ENCODE measurements at regions not wholly inside any gene's neighbourhood (a gene's known extent, or its start where the extent isn't known, plus 50 kb on each side); places are given as distances from the start of the nearest gene placed in this dataset.

DNA sequence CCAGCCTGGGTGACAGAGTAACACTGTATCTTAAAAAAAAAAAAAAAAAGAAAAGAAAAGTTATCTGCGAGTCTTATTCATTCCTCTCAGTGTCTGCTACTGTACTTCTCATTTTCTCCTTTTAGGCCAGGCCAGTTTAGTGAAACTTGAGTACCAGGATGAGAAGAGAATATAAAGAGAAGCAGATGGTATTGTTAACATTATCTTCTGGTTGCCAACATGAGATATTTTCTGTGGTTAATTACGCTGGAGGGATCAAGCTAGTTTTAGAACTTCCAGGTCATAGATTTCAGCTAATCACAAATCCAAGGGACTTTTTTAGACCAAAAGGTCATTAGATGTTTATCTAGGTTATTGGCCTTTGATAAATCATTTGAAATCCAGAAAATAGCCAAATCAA is 252.6 kb upstream of the SMIM30 start:
- TF ChIP-seq POLR2A (IDR thresholded peaks at IDR 0.05; ENCODE audit: low read length) (no peak), GATA1 (IDR thresholded peaks at IDR 0.05; ENCODE audit: low read depth, low read length) (no peak)
